DND-41 (cell line): ENCODE measurements at regions not wholly inside any gene's neighbourhood (a gene's known extent, or its start where the extent isn't known, plus 50 kb on each side); places are given as distances from the start of the nearest gene placed in this dataset.

Source experiments
- CTCF ChIP-seq: IDR thresholded peaks from 2 replicates; pipeline ENCODE4 v1.5.1; 2012; ENCODE audit warnings: borderline replicate concordance, low read length, moderate library complexity, mild to moderate bottlenecking; ENCODE audit not compliant: poor library complexity, severe bottlenecking; ENCODE audit errors: extremely low read depth
- EZH2 ChIP-seq: IDR thresholded peaks from 3 replicates; pipeline ENCODE4 v1.6.1; 2012; ENCODE audit warnings: borderline replicate concordance, low read depth, mild to moderate bottlenecking, moderate library complexity, low read length, inconsistent platforms; ENCODE audit not compliant: severe bottlenecking

DNA sequence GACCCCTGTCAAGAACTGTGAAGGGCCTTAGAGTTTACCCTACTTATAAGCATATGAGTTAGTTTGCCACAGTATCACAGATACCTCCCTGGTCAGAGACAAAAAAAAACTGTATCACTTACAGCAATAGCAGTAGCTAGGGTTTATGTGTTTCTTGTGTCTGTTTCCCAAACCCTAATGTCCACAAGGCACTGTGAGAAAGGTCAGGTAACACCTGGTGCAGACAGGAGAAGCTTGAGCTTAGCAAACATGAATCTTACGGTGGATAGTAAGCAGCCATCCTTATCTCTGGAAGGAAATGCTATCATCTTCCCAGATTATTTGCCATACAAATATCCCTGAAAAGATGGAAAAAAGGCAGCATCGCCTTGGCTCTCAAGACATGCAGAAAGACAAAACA lies 208.5 kb upstream of the KCNN2 start:
- TF ChIP-seq CTCF (no peak), EZH2 (no peak)
